ENCODE measurements at regions not wholly inside any gene's neighbourhood (a gene's known extent, or its start where the extent isn't known, plus 50 kb on each side); places are given as distances from the start of the nearest gene placed in this dataset.

- no peak for ATAC-seq
Observed at GRCh38 chr9:131809941-131810344, 70.1 kb upstream of the RAPGEF1 start.

GRCh38 chr9:131808291-131808690, 68.4 kb upstream of the RAPGEF1 start:
- ATAC-seq: no peak

DNA sequence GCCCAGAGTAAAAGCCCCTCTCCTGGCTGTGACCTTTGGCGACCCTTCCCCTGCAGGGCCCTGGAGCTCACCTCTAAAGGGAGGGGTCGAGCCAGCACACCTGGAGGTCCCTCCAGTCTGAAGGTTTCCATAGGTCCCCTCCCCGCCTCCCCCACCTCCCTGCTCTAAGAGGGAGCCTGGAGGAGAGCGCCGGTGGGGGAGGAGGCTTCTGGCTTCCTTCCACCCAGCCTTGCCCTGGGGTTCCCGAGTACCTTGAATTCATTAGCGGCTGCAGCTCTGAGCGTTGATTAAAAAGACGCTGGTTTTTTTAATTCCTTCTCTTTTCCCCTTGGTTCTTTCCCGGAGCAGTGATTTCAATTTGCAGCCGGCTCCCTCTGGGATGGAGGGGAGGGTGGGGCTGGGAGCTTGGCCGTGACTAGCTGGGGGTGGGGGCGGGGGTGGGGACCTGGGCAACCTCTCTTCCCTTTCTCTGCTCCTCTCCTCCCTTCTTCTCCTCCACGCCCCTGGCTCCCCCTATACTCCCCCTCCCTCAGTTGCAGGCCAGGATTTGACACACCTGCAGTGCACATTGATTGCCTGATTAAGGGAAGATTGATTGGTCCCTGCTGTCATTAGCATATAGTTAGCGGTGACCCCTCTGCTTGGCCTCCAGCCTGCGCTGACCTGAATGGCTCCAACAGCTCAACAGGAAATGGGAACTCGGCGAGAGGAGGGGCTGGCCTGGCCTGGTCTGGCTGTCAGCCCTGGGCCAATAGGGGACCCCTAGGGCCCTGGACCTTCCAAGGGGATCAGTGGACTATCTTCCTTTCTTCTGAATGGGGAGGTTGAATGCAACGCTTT, 67.5 kb upstream of the RAPGEF1 start:
- ATAC-seq: no peak

DNA sequence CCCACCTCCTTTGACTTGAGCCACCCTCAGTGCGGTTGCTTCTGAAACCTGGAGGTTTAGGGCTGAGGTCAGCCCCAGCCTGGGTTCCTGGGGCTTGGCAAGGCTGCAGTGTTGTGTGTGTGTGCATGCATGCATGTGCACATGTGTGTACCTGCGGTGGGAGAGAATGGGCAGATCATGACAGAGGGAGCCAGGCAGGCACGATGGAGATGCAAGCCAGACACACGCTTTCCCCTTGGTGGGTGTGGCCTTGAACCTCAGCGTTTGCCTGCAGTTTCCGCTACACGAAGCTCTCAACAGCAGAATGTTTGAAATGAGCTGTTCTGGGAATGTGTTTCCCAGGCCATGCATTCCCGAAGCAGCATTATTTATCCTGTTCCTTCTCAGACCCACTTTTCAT, 65.9 kb upstream of the RAPGEF1 start:
- ATAC-seq: no peak

DNA sequence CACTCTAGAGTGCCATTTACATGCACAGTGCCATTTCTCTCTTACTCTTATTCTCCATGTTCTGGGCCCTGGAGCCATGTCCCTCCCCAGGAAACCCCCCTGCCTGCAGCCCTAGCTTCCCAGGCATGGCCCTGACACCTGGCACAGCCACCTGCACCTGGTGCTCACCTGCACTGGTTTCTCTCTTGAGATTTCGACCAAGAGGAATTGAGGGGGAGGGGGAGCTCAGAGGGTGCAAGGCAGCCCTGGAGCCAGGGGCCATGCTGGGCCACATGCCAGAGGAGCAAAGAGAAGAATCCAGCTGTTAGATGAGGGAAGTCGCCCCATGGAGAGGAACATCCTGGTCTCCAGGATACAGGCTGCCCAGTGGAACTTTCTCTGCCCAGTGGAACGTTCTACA, 65.0 kb upstream of the RAPGEF1 start:
- no peak for ATAC-seq

GRCh38 chr9:131803758-131804411, 64.0 kb upstream of the RAPGEF1 start:
- ATAC-seq: no peak

GRCh38 chr9:131801810-131802209, 61.9 kb upstream of the RAPGEF1 start:
- ATAC-seq: no peak

GRCh38 chr9:131800843-131801242, 61.0 kb upstream of the RAPGEF1 start:
- ATAC-seq: no peak

GRCh38 chr9:131800366-131800765, 60.5 kb upstream of the RAPGEF1 start:
- no peak for ATAC-seq

- peak in 1 of 2 donors; percentile 41 for ATAC-seq
Observed at GRCh38 chr9:131799177-131799823, 59.4 kb upstream of the RAPGEF1 start.

- no peak for ATAC-seq
Observed at GRCh38 chr9:131798246-131798645, 58.4 kb upstream of the RAPGEF1 start.

GRCh38 chr9:131794393-131794792, 54.5 kb upstream of the RAPGEF1 start:
- ATAC-seq: no peak

GRCh38 chr9:131791542-131792254, 51.8 kb upstream of the RAPGEF1 start:
- no peak for ATAC-seq

All from activated CD4-positive, CD25-positive, alpha-beta regulatory T cell treated with anti-CD3 and anti-CD28 coated beads, Interleukin-2, amount 50 U/mL, for 24 hours (primary cell).